AG04450 (cell line): ENCODE measurements at regions not wholly inside any gene's neighbourhood (a gene's known extent, or its start where the extent isn't known, plus 50 kb on each side); places are given as distances from the start of the nearest gene placed in this dataset.

Source experiments
- CTCF ChIA-PET: fragments of 300-600, 350-600 bp; formaldehyde crosslinking; extraction: SDS; loops from one replicate; lab custom pipeline; 2022; ENCODE audit warnings: antibody characterized with exemption, inconsistent platforms; lab: Charles Lee
- POLR2A ChIA-PET: fragments of 350-600 bp; formaldehyde crosslinking; extraction: SDS; loops from one replicate; lab custom pipeline; 2021; ENCODE audit warnings: antibody characterized with exemption, inconsistent platforms; lab: Yijun Ruan, JAX
- DNase-seq: peaks from one replicate; pipeline ENCODE4 v3.0.0-alpha.2; 2011; ENCODE audit warnings: low read depth, low spot score
- H3K27ac ChIP-seq: one replicate; pipeline ENCODE4 v1.5.1; 2012; ENCODE audit warnings: low read depth, low read length, control low read depth
- H3K27me3 ChIP-seq: one replicate; pipeline ENCODE4 v1.6.0; 2012; ENCODE audit warnings: low read length; ENCODE audit not compliant: control insufficient read depth, insufficient read depth
- H3K4me3 ChIP-seq: 2 replicates; pipeline ENCODE4 v1.5.1; 2011; ENCODE audit warnings: mild to moderate bottlenecking, low read depth, low read length, control low read depth
- H3K9me3 ChIP-seq: 2 replicates; pipeline ENCODE4 v1.5.1; 2012; ENCODE audit warnings: low read length; ENCODE audit not compliant: control insufficient read depth, insufficient read depth
- CTCF ChIP-seq: IDR thresholded peaks from 2 replicates; pipeline ENCODE4 v1.5.1; 2011; ENCODE audit warnings: low read depth, low read length, control low read depth, inconsistent platforms

- Histone ChIP-seq H3K4me3 (no peak overlapping the region), H3K27ac (no peak overlapping the region), H3K27me3 (no peaks in the 10 kb centered on the region), H3K9me3 (no peaks in the 10 kb centered on the region; the same call in 1 of the 2 replicates)
- ChIA-PET CTCF (no interaction called here), POLR2A (no interaction called here)
- no peak for DNase-seq
- TF ChIP-seq CTCF: no peak
Observed at GRCh38 chr12:30268041-30268440, 427.6 kb downstream of the IPO8 start.

DNA sequence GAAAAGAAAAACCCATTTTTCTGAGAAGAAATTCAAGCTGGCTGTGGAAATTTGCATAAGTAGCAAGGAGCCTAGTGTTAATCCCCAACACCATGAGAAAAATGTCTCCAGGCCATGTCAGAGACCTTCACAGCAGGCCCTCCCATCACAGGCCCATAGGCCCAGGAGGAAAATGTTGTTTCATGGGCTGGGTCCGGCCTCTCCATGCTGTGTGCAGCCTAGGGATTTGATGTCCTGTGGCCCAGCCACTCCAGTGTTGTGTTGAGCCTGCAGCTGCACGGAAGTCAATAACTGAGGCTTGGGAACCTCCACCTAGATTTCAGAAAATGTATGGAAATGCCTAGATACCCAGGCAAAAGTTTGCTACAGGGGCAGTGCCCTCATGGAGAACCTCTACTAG, 432.2 kb downstream of the IPO8 start:
- no peak for DNase-seq
- POLR2A ChIA-PET: no interaction called here
- H3K4me3 ChIP-seq: no peak overlapping the region
- H3K27ac ChIP-seq: no peak overlapping the region
- H3K27me3 ChIP-seq: no peaks in the 10 kb centered on the region
- CTCF ChIA-PET: no interaction called here
- no peaks in the 10 kb centered on the region for H3K9me3 ChIP-seq
- TF ChIP-seq CTCF: no peak

- ChIA-PET POLR2A (no interaction called here), CTCF (no interaction called here)
- TF ChIP-seq CTCF: no peak
- DNase-seq: no peak
- Histone ChIP-seq H3K9me3 (no peaks in the 10 kb centered on the region), H3K27ac (no peak overlapping the region), H3K4me3 (no peak overlapping the region), H3K27me3 (no peaks in the 10 kb centered on the region)
Observed at GRCh38 chr12:30257618-30258017, 438.1 kb downstream of the IPO8 start.

DNA sequence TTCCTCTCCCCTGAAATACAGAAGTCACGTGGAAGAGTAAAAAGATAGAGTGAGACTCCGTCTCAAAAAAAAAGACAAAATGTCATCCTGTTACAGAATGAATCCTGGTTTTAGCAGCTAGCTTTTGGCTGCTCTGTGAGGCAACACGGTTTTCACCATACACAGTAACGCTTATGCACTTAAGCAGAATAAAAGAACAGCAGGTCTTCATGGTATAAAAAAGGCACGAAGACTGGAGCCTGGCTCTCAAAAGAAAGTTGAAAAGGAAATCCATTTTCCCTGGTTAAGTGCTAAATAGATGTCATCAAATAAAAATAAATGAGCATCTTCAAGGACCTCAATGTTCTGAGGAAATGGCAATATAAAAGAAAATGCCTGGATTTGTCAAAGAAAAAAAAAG, 444.1 kb downstream of the IPO8 start:
- H3K27ac ChIP-seq: no peak overlapping the region
- H3K9me3 ChIP-seq: no peaks in the 10 kb centered on the region
- no peak overlapping the region for H3K4me3 ChIP-seq
- no peak for TF ChIP-seq CTCF
- no peaks in the 10 kb centered on the region for H3K27me3 ChIP-seq
- no peak for DNase-seq
- ChIA-PET CTCF (no interaction called here), POLR2A (no interaction called here)

DNA sequence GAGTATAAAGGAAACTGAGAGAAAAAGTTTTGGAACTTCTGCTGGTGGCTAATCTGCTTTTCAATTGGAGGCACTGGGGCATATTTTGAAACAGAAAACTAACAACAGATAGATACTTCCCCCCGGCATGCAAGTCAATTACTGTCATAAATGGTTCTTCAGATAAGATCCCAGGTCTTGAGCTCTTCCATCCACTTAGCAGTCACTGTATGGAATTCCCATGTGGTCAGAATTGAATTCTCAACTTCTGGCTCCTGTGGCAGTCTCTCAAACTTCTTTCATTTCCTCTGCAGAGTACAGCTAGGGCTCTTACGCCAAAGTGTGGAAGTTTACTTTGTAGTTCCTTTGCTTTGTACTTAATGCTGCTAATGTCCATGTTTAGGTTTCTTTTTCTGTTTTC, 452.2 kb downstream of the IPO8 start:
- ChIA-PET POLR2A (no interaction called here), CTCF (no interaction called here)
- Histone ChIP-seq H3K9me3 (no peaks in the 10 kb centered on the region), H3K27me3 (no peaks in the 10 kb centered on the region), H3K4me3 (no peak overlapping the region), H3K27ac (no peak overlapping the region)
- no peak for DNase-seq
- no peak for TF ChIP-seq CTCF
